ENCODE measurements at regions not wholly inside any gene's neighbourhood (a gene's known extent, or its start where the extent isn't known, plus 50 kb on each side); places are given as distances from the start of the nearest gene placed in this dataset.

- TF ChIP-seq CTCF (conservative IDR thresholded peaks at IDR 0.05) (no peak), EZH2 (IDR thresholded peaks at IDR 0.05; ENCODE audit: low read depth) (no peak)
Measured at GRCh38 chrX:118250445-118250844, 95.5 kb upstream of the WDR44 start.

All from PC-9 (cell line).